SK-N-SH (cell line): ENCODE measurements at regions not wholly inside any gene's neighbourhood (a gene's known extent, or its start where the extent isn't known, plus 50 kb on each side); places are given as distances from the start of the nearest gene placed in this dataset.

ENCODE experiments used
- CTCF ChIA-PET: fragments of 300-600, 350-600 bp; formaldehyde crosslinking; extraction: SDS; loops from one replicate; lab custom pipeline; 2021; lab: Yijun Ruan, JAX
- POLR2A ChIA-PET: fragments of 350-600 bp; sonication (Branson Sonifier 250); formaldehyde crosslinking; extraction: SDS; loops from one replicate; lab custom pipeline; 2020; ENCODE audit warnings: antibody characterized with exemption, inconsistent platforms; lab: Yijun Ruan, JAX
- DNase-seq: peaks from one replicate; pipeline ENCODE4 v3.0.0; 2012
- H2AFZ ChIP-seq: fragments of 200-600 bp; sonication (generic); 2 replicates; pipeline ENCODE4 v1.8.1; 2016; ENCODE audit warnings: antibody characterized with exemption, mild to moderate bottlenecking, low read depth
- H3F3A ChIP-seq: fragments of 200-600 bp; sonication (generic); replicated peaks from 2 replicates; pipeline ENCODE3; 2016; ENCODE audit warnings: antibody characterized with exemption, mild to moderate bottlenecking; ENCODE audit not compliant: insufficient read depth
- H3K27ac ChIP-seq, 2 experiments: fragments of 200-500 bp in 1 of 2; fragments of 200-600 bp in 1 of 2; sonication (Bioruptor generic) in 1 of 2; sonication (generic), shearing (Covaris generic) in 1 of 2; 2 replicates each; pipeline versions ENCODE4 v1.5.1 to v1.6.1; 2014 to 2016; ENCODE audit warnings: low read depth in 2 of 2, inconsistent platforms in 1 of 2, low read length in 1 of 2, mild to moderate bottlenecking in 1 of 2, mixed read lengths in 1 of 2
- H3K27me3 ChIP-seq: fragments of 200-600 bp; sonication (generic), shearing (Covaris generic); 2 replicates; pipeline ENCODE4 v1.6.1; 2016; ENCODE audit warnings: mixed run types; ENCODE audit not compliant: insufficient read depth
- H3K36me3 ChIP-seq, 2 experiments: fragments of 200-500 bp in 1 of 2; fragments of 200-600 bp in 1 of 2; sonication (Bioruptor generic) in 1 of 2; sonication (generic) in 1 of 2; replicated peaks in 1 of 2; 2 replicates each; pipeline versions ENCODE3 to v1.5.1; 2014 to 2016; ENCODE audit warnings: low read length in 1 of 2, mild to moderate bottlenecking in 1 of 2; ENCODE audit not compliant: insufficient read depth in 2 of 2, control insufficient read depth in 1 of 2
- H3K4me1 ChIP-seq, 2 experiments: fragments of 200-500 bp in 1 of 2; fragments of 200-600 bp in 1 of 2; sonication (Bioruptor generic) in 1 of 2; sonication (generic), shearing (Covaris generic) in 1 of 2; 2 replicates each; pipeline versions ENCODE4 v1.5.1 to v1.6.1; 2014 to 2016; ENCODE audit warnings: low read depth in 1 of 2, low read length in 1 of 2, mixed run types in 1 of 2; ENCODE audit not compliant: insufficient read depth in 2 of 2, control insufficient read depth in 1 of 2
- H3K4me2 ChIP-seq: fragments of 200-600 bp; sonication (generic), shearing (Covaris generic); 2 replicates; pipeline ENCODE4 v1.6.1; 2017; ENCODE audit warnings: mixed run types
- H3K4me3 ChIP-seq, 2 experiments: fragments of 200-500 bp in 1 of 2; fragments of 200-600 bp in 1 of 2; sonication (Bioruptor generic) in 1 of 2; sonication (generic), shearing (Covaris generic) in 1 of 2; 2 replicates each; pipeline versions ENCODE4 v1.5.1 to v1.8.1; 2014 to 2016; ENCODE audit warnings: low read depth in 2 of 2, inconsistent platforms in 1 of 2, low read length in 1 of 2, mild to moderate bottlenecking in 1 of 2, mixed read lengths in 1 of 2, moderate library complexity in 1 of 2
- H3K79me2 ChIP-seq: fragments of 200-600 bp; sonication (generic); 2 replicates; pipeline ENCODE4 v1.8.1; 2017; ENCODE audit warnings: mild to moderate bottlenecking; ENCODE audit not compliant: insufficient read depth
- H3K9ac ChIP-seq: fragments of 200-600 bp; sonication (generic); 2 replicates; pipeline ENCODE4 v1.6.1; 2017; ENCODE audit warnings: mixed run types
- H3K9me2 ChIP-seq: fragments of 200-600 bp; sonication (generic); 2 replicates; pipeline ENCODE4 v1.6.1; 2017; ENCODE audit warnings: mixed run types
- H3K9me3 ChIP-seq: fragments of 200-600 bp; sonication (generic); 2 replicates; pipeline ENCODE4 v1.6.1; 2017; ENCODE audit warnings: mixed run types, mild to moderate bottlenecking, moderate library complexity
- H4K20me1 ChIP-seq: fragments of 200-600 bp; sonication (generic); 2 replicates; pipeline ENCODE4 v1.6.1; 2017; ENCODE audit warnings: mild to moderate bottlenecking, mixed run types; ENCODE audit not compliant: insufficient read depth
- CHD2 ChIP-seq: fragments of 150-350 bp; IDR thresholded peaks from 2 replicates; pipeline ENCODE4 v1.6.1; 2018; ENCODE audit warnings: low read length; ENCODE audit not compliant: partially characterized antibody
- EZH2phosphoT487 ChIP-seq: fragments of 200-600 bp; sonication (generic); IDR thresholded peaks from 2 replicates; pipeline ENCODE4 v1.6.1; 2017; ENCODE audit warnings: low read depth, mixed run types, mild to moderate bottlenecking, antibody characterized with exemption, moderate library complexity, borderline replicate concordance
- FOSL2 ChIP-seq: IDR thresholded peaks from 2 replicates; pipeline ENCODE4 v1.4.0; 2012; ENCODE audit warnings: low read depth, mild to moderate bottlenecking, moderate library complexity, borderline replicate concordance
- JUND ChIP-seq: IDR thresholded peaks from 2 replicates; pipeline ENCODE4 v1.4.0; 2012
- MEF2A ChIP-seq: IDR thresholded peaks from 2 replicates; pipeline ENCODE4 v1.4.0; 2012; ENCODE audit warnings: low read depth, borderline replicate concordance
- MXI1 ChIP-seq: IDR thresholded peaks from 2 replicates; pipeline ENCODE4 v1.6.1; 2012; ENCODE audit warnings: mild to moderate bottlenecking, low read depth, low read length, improper control_type of control experiment
- NRF1 ChIP-seq: IDR thresholded peaks from 2 replicates; pipeline ENCODE4 v1.6.1; 2012; ENCODE audit warnings: low read depth, mild to moderate bottlenecking, low read length
- TAF1 ChIP-seq: IDR thresholded peaks from 2 replicates; pipeline ENCODE4 v1.6.1; 2012; ENCODE audit warnings: low read depth, mild to moderate bottlenecking, low read length, moderate library complexity, borderline replicate concordance
- TCF12 ChIP-seq: IDR thresholded peaks from 2 replicates; pipeline ENCODE4 v1.4.0; 2012
- USF1 ChIP-seq: IDR thresholded peaks from 2 replicates; pipeline ENCODE4 v1.4.0; 2012; ENCODE audit warnings: low read depth, borderline replicate concordance
- YY1 ChIP-seq: IDR thresholded peaks from 2 replicates; pipeline ENCODE4 v1.4.0; 2012; ENCODE audit warnings: low read depth, mild to moderate bottlenecking
- WGBS: methylation state at CpG from one replicate; pipeline ENCODE4 v1.1.6; 2017; ENCODE audit warnings: low lambda C conversion rate; 5-methylcytosine and 5-hydroxymethylcytosine counted together
- TF ChIP-seq, protein P1 (sequence below): fragments of 200-600 bp; sonication (generic); IDR thresholded peaks from 2 replicates; pipeline ENCODE4 v1.6.1; 2017; ENCODE audit warnings: antibody characterized with exemption, mild to moderate bottlenecking, moderate library complexity
- TF ChIP-seq, protein P2 (sequence below): IDR thresholded peaks from 2 replicates; pipeline ENCODE4 v1.4.0; 2012; ENCODE audit warnings: low read depth, borderline replicate concordance

DNA sequence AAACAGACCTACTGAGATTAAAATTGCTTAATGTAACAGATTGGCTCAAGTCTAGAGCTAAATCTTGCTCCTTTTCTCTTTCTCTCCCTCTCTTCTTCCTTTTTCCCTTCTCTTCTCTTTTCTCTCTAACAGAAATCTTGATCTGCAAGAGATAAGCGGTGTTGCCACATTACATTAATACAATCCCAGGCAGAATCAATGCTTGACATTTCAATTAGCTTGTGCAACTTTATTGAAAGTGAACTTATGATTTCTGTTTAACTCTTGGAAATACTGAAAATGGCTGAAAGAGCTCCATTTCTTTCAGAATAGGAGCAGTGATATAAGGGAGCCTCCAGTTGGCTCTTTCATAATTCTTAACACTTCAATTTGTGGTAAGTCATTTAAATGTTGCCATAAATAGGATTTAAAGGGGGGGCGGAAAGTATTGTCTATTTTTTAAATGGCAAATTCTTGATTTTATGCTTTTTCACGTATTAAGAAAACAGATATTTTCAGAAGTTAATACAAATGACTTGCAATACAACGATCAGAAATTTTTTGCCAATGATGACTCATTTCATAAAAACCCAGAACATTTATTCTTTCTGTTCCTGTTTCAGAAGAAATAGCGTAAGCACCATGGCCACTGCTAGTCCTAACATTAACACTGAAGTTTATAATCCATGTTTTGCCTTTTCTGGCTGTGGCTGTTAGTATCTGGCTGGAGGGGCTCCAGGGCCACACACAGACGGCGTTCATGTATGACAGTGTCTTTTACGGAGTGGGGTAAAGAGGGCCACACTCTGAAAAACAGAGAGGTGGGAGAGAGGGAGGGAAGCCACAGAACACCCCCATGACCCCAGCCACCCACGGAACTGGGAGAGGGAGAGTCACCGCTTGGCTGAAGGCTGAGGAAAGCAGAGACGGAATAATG is 115.7 kb upstream of the FAT1 start:
- peak overlapping the region; percentile 86; the same call in 1 of the 2 replicates for H2AFZ ChIP-seq
- H3K27ac ChIP-seq = peak overlapping the region; percentile 66 to 90; a peak in 3 of 4 replicates
- POLR2A ChIA-PET = no interaction called here
- DNase-seq = no peak
- no peaks in the 10 kb centered on the region for H3K27me3 ChIP-seq
- H3F3A ChIP-seq = peaks cover 4% of the 10 kb centered on the region
- CTCF ChIA-PET = interaction anchor here (0.6 kb wide), 1 partner anchor 101 kb away, joined by 3 read pairs; no protein-coding TSS in a partner anchor
- H3K9ac ChIP-seq = peak overlapping the region; percentile 67; the same call in 1 of the 2 replicates
- H3K79me2 ChIP-seq = no peaks in the 10 kb centered on the region
- H3K4me3 ChIP-seq = peak overlapping the region; percentile 28 to 50; a peak in 3 of 4 replicates
- no peaks in the 10 kb centered on the region for H3K9me2 ChIP-seq
- no peaks in the 10 kb centered on the region for H3K9me3 ChIP-seq
- peak overlapping the region; percentile 74 for H3K4me2 ChIP-seq
- no peaks in the 10 kb centered on the region for H4K20me1 ChIP-seq
- no peaks in the 10 kb centered on the region; a peak in 1 of 4 replicates for H3K4me1 ChIP-seq
- TF ChIP-seq, protein P1, sequence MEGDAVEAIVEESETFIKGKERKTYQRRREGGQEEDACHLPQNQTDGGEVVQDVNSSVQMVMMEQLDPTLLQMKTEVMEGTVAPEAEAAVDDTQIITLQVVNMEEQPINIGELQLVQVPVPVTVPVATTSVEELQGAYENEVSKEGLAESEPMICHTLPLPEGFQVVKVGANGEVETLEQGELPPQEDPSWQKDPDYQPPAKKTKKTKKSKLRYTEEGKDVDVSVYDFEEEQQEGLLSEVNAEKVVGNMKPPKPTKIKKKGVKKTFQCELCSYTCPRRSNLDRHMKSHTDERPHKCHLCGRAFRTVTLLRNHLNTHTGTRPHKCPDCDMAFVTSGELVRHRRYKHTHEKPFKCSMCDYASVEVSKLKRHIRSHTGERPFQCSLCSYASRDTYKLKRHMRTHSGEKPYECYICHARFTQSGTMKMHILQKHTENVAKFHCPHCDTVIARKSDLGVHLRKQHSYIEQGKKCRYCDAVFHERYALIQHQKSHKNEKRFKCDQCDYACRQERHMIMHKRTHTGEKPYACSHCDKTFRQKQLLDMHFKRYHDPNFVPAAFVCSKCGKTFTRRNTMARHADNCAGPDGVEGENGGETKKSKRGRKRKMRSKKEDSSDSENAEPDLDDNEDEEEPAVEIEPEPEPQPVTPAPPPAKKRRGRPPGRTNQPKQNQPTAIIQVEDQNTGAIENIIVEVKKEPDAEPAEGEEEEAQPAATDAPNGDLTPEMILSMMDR = no peak
- TF ChIP-seq TCF12 (0 out of 2 replicates have a peak, but pooled peaks have one; percentile 11), EZH2phosphoT487 (no peak), MXI1 (no peak), TAF1 (peak; percentile 16; the same call in 1 of the 2 replicates), MEF2A (no peak), FOSL2 (peak; percentile 41; the same call in 1 of the 2 replicates), YY1 (peak; percentile 21; the same call in 1 of the 2 replicates), JUND (peak; percentile 53; the same call in 1 of the 2 replicates)
- 19% methylated on average over 11 of the region's 11 CpGs for WGBS
- H3K36me3 ChIP-seq = no peaks in the 10 kb centered on the region

DNA sequence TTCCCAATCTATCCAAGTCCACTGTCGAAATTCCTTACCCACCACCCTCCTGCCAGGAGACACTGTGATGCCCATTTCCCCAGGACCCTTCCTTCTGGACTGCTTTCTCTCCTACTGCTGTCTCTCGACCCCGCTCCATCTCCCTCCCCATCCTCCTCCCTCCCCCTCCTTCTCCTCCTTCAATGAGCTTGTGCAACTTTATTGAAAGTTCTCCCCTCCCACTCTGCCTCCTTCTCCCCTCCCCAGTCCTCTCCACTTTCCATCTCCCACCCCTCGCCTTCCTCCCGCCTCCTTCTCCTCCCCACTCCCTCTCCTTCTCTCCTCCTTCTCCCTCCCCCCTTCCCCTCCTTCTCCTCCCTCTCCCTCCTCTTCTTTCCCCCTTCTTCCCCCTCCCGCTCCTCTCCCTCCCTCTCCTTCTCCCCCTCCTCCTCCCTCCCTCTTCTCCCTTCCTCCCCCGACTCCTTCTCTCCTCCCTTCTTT is 116.6 kb upstream of the FAT1 start:
- Histone ChIP-seq H3K4me1 (no peaks in the 10 kb centered on the region; a peak in 2 of 4 replicates), H3K79me2 (no peaks in the 10 kb centered on the region), H3K36me3 (no peaks in the 10 kb centered on the region), H2AFZ (peak overlapping the region; percentile 86; the same call in 1 of the 2 replicates), H3F3A (peaks cover 13% of the 10 kb centered on the region), H3K9me3 (no peaks in the 10 kb centered on the region), H3K27me3 (no peaks in the 10 kb centered on the region), H4K20me1 (no peaks in the 10 kb centered on the region), H3K4me3 (peak overlapping the region in 1 of 2 experiments; percentile 28; a peak in 1 of 4 replicates), H3K9ac (peak overlapping the region; percentile 67; the same call in 1 of the 2 replicates), H3K4me2 (peak overlapping the region; percentile 74), H3K27ac (peak overlapping the region in 1 of 2 experiments; percentile 90; a peak in 3 of 4 replicates), H3K9me2 (no peaks in the 10 kb centered on the region)
- TF ChIP-seq NRF1 = no peak
- TF ChIP-seq, protein P2, sequence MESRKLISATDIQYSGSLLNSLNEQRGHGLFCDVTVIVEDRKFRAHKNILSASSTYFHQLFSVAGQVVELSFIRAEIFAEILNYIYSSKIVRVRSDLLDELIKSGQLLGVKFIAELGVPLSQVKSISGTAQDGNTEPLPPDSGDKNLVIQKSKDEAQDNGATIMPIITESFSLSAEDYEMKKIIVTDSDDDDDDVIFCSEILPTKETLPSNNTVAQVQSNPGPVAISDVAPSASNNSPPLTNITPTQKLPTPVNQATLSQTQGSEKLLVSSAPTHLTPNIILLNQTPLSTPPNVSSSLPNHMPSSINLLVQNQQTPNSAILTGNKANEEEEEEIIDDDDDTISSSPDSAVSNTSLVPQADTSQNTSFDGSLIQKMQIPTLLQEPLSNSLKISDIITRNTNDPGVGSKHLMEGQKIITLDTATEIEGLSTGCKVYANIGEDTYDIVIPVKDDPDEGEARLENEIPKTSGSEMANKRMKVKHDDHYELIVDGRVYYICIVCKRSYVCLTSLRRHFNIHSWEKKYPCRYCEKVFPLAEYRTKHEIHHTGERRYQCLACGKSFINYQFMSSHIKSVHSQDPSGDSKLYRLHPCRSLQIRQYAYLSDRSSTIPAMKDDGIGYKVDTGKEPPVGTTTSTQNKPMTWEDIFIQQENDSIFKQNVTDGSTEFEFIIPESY = no peak
- no peak for TF ChIP-seq CHD2
- no peak for TF ChIP-seq USF1
- DNase-seq = no peak
- POLR2A ChIA-PET = no interaction called here
- CTCF ChIA-PET = no interaction called here
- WGBS = 56% methylated on average over 7 of the region's 7 CpGs
